Activated CD4-positive, alpha-beta memory T cell treated with anti-CD3 and anti-CD28 coated beads, Interleukin-2, amount 10 ng/mL, durations not matched to agents 7 days and 5 days (primary cell): ENCODE measurements at regions not wholly inside any gene's neighbourhood (a gene's known extent, or its start where the extent isn't known, plus 50 kb on each side); places are given as distances from the start of the nearest gene placed in this dataset.
"Not testable (repeated sequence)": the region's sequence is repeated elsewhere in the genome, so short reads cannot be mapped to it uniquely, and the experiment has no call there.

ENCODE experiments used
- CTCF ChIA-PET: fragments of 350-600 bp; sonication (Branson Sonifier 250); formaldehyde crosslinking; loops from one replicate; lab custom pipeline; 2021; ENCODE audit warnings: antibody characterized with exemption, inconsistent platforms; lab: Charles Lee
- POLR2A ChIA-PET: fragments of 350-600 bp; sonication (Branson Sonifier 250); formaldehyde crosslinking; loops from one replicate; lab custom pipeline; 2021; ENCODE audit warnings: antibody characterized with exemption; lab: Charles Lee
- DNase-seq: peaks from one replicate; pipeline ENCODE4 v3.0.0-alpha.2; 2020
- H3K27ac Mint-ChIP-seq: one replicate; pipeline ENCODE4 v1.8.0; 2021; ENCODE audit warnings: mild to moderate bottlenecking, mixed read lengths
- H3K27me3 Mint-ChIP-seq: one replicate; pipeline ENCODE4 v1.8.0; 2021; ENCODE audit warnings: mixed read lengths
- H3K36me3 Mint-ChIP-seq: one replicate; pipeline ENCODE4 v1.8.0; 2021; ENCODE audit warnings: low read depth, mixed read lengths
- H3K4me1 Mint-ChIP-seq: one replicate; pipeline ENCODE4 v1.8.0; 2021; ENCODE audit warnings: mixed read lengths
- H3K4me3 Mint-ChIP-seq: one replicate; pipeline ENCODE4 v1.8.0; 2021; ENCODE audit warnings: mild to moderate bottlenecking, mixed read lengths
- H3K9me3 Mint-ChIP-seq: one replicate; pipeline ENCODE4 v1.8.0; 2021; ENCODE audit warnings: mixed read lengths

DNA sequence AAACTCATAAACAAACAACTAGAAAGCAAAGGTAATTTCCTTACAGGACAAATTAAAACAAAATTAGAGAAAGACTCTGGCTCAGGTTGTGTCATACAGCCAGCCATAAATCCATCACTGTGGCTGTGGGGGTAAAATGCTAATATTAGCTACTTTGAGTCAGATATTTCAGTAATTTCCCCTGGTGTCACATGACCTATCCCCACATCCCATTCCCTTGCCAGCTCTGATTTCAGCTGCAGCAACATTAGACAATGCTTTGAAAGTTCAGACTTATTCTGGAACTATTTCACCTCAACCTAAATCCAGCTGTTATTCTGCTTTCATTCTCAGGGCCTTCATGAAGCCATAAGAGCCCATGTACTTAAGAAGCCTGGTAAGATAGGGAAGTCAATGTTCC lies 55.3 kb downstream of the RPL10L start:
- Mint-ChIP-seq H3K4me3 (no peak overlapping the region), H3K36me3 (no peaks in the 10 kb centered on the region), H3K27ac (no peak overlapping the region), H3K4me1 (no peaks in the 10 kb centered on the region), H3K27me3 (no peaks in the 10 kb centered on the region), H3K9me3 (peaks cover 2% of the 10 kb centered on the region)
- POLR2A ChIA-PET = no interaction called here
- CTCF ChIA-PET = no interaction called here
- no peak for DNase-seq

DNA sequence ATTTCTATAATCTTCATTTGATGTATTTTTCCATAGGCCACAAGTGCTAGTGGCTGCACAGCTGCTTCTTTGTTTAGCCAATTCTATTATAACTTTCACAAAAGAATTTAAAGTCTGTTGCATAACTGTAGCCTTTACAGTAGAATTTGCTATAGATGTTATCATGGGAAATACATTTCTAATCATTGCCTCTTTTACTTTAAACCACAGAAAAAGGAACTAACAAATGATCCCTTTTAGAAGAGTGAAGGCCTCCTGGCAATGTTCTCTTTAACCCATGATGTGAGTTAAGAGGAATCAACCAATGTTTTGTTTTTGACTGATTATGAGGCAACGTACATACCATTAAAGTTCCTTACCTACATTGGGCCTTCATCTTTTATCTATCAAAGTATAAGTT lies 68.8 kb downstream of the RPL10L start:
- H3K4me1 Mint-ChIP-seq = no peaks in the 10 kb centered on the region
- H3K4me3 Mint-ChIP-seq = no peak overlapping the region
- H3K9me3 Mint-ChIP-seq = peaks cover 3% of the 10 kb centered on the region
- ChIA-PET POLR2A (no interaction called here), CTCF (no interaction called here)
- H3K27me3 Mint-ChIP-seq = no peaks in the 10 kb centered on the region
- no peaks in the 10 kb centered on the region for H3K36me3 Mint-ChIP-seq
- no peak overlapping the region for H3K27ac Mint-ChIP-seq
- no peak for DNase-seq

DNA sequence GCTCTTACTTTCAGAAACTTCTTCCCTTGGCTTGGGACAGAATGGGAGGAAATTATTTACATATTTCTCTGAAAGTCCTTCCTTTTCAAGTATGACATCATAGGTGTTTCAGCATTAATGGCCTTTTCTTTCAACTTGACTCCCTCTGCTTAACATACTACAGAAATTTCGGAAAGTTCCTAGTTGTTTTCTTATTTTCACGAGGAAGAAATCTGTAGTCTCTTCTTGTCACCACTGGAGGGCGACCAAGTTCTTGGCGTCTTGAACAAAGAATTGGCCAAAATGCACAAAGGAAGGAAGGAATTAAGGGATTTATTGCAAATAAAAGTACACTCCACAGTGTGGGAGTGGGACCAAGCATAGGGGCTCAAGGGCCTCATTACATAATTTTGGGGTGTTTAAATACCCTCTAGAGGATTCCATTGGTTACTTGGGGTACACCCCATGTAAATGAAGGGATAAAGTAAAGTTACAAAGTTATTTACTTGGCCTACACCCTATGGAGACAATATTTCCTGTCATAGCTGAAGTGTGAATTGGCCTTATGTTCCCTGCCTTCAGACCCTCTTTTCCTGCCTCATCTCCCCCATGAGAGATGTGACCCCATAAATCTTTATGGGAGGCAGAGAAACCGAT lies 70.4 kb downstream of the RPL10L start:
- H3K36me3 Mint-ChIP-seq = no peaks in the 10 kb centered on the region
- no peak overlapping the region for H3K4me3 Mint-ChIP-seq
- DNase-seq = no peak
- CTCF ChIA-PET = interaction anchor here (0.8 kb wide), 1 partner anchor 27 kb away, joined by 3 read pairs; no protein-coding TSS in a partner anchor
- no peaks in the 10 kb centered on the region for H3K4me1 Mint-ChIP-seq
- peaks cover 1% of the 10 kb centered on the region for H3K9me3 Mint-ChIP-seq
- no peaks in the 10 kb centered on the region for H3K27me3 Mint-ChIP-seq
- POLR2A ChIA-PET = no interaction called here
- no peak overlapping the region for H3K27ac Mint-ChIP-seq

- no peak overlapping the region for H3K27ac Mint-ChIP-seq
- POLR2A ChIA-PET = interaction anchor here (0.6 to 0.7 kb wide), 2 partner anchors 16 to 67 kb away, joined by 3 to 4 read pairs; no protein-coding TSS in a partner anchor
- no peaks in the 10 kb centered on the region for H3K27me3 Mint-ChIP-seq
- no peak for DNase-seq
- CTCF ChIA-PET = no interaction called here
- H3K4me1 Mint-ChIP-seq = no peaks in the 10 kb centered on the region
- H3K4me3 Mint-ChIP-seq = no peak overlapping the region
- H3K9me3 Mint-ChIP-seq = peaks cover 2% of the 10 kb centered on the region
- no peaks in the 10 kb centered on the region for H3K36me3 Mint-ChIP-seq
Observed at GRCh38 chr14:46574978-46575375, 76.6 kb downstream of the RPL10L start.

GRCh38 chr14:46574221-46574977 lies 77.2 kb downstream of the RPL10L start:
- Mint-ChIP-seq H3K4me3 (no peak overlapping the region), H3K27me3 (no peaks in the 10 kb centered on the region), H3K4me1 (no peaks in the 10 kb centered on the region), H3K9me3 (peaks cover 2% of the 10 kb centered on the region), H3K27ac (no peak overlapping the region), H3K36me3 (no peaks in the 10 kb centered on the region)
- ChIA-PET POLR2A (interaction anchor here (0.6 kb wide), 1 partner anchor 66 kb away, joined by 3 read pairs; no protein-coding TSS in a partner anchor), CTCF (no interaction called here)
- no peak for DNase-seq

GRCh38 chr14:46573498-46573897 lies 78.1 kb downstream of the RPL10L start:
- Mint-ChIP-seq H3K36me3 (no peaks in the 10 kb centered on the region), H3K9me3 (peaks cover 2% of the 10 kb centered on the region), H3K4me1 (no peaks in the 10 kb centered on the region), H3K4me3 (no peak overlapping the region), H3K27me3 (no peaks in the 10 kb centered on the region), H3K27ac (no peak overlapping the region)
- CTCF ChIA-PET = no interaction called here
- POLR2A ChIA-PET = no interaction called here
- no peak for DNase-seq

GRCh38 chr14:46571970-46572369 lies 79.6 kb downstream of the RPL10L start:
- Mint-ChIP-seq H3K4me3 (no peak overlapping the region), H3K9me3 (peaks cover 7% of the 10 kb centered on the region), H3K4me1 (no peaks in the 10 kb centered on the region), H3K27ac (no peak overlapping the region), H3K27me3 (no peaks in the 10 kb centered on the region), H3K36me3 (no peaks in the 10 kb centered on the region)
- no peak for DNase-seq
- ChIA-PET POLR2A (no interaction called here), CTCF (no interaction called here)

DNA sequence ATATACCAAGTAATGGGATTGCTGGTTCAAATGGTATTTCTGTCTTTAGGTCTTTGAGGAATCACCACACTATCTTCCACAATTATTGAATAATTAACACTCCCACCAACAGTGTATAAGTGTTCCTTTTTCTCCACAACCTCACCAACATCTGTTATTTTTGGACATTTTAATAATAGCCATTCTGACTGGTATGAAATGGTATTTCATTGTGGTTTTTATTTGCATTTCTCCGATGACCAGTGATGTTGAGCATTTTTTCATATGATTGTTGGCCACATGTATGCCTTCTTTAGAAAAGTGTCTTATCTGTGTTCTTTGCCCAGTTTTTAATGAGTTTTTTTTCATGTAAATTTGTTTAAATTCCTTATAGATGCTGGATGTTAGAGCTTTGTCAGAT lies 83.4 kb downstream of the RPL10L start:
- DNase-seq, POLR2A ChIA-PET, H3K27me3 Mint-ChIP-seq, H3K4me1 Mint-ChIP-seq, CTCF ChIA-PET, H3K27ac Mint-ChIP-seq, H3K9me3 Mint-ChIP-seq, H3K4me3 Mint-ChIP-seq, H3K36me3 Mint-ChIP-seq: not testable (repeated sequence)

- ChIA-PET CTCF (no interaction called here), POLR2A (no interaction called here)
- H3K9me3 Mint-ChIP-seq = peaks cover 21% of the 10 kb centered on the region
- no peak overlapping the region for H3K4me3 Mint-ChIP-seq
- no peaks in the 10 kb centered on the region for H3K36me3 Mint-ChIP-seq
- no peak for DNase-seq
- no peaks in the 10 kb centered on the region for H3K4me1 Mint-ChIP-seq
- H3K27ac Mint-ChIP-seq = no peak overlapping the region
- no peaks in the 10 kb centered on the region for H3K27me3 Mint-ChIP-seq
Observed at GRCh38 chr14:46550836-46551235, 100.7 kb downstream of the RPL10L start.

GRCh38 chr14:46540986-46541385 lies 110.6 kb downstream of the RPL10L start:
- Mint-ChIP-seq H3K4me1 (no peaks in the 10 kb centered on the region), H3K4me3 (no peak overlapping the region), H3K36me3 (no peaks in the 10 kb centered on the region), H3K9me3 (peaks cover 12% of the 10 kb centered on the region), H3K27me3 (no peaks in the 10 kb centered on the region), H3K27ac (no peak overlapping the region)
- ChIA-PET POLR2A (no interaction called here), CTCF (no interaction called here)
- DNase-seq = no peak

- H3K36me3 Mint-ChIP-seq = no peaks in the 10 kb centered on the region
- ChIA-PET POLR2A (no interaction called here), CTCF (no interaction called here)
- H3K27me3 Mint-ChIP-seq = no peaks in the 10 kb centered on the region
- no peaks in the 10 kb centered on the region for H3K9me3 Mint-ChIP-seq
- DNase-seq = no peak
- no peak overlapping the region for H3K27ac Mint-ChIP-seq
- H3K4me1 Mint-ChIP-seq = no peaks in the 10 kb centered on the region
- no peak overlapping the region for H3K4me3 Mint-ChIP-seq
Observed at GRCh38 chr14:46519121-46519520, 132.5 kb downstream of the RPL10L start.

DNA sequence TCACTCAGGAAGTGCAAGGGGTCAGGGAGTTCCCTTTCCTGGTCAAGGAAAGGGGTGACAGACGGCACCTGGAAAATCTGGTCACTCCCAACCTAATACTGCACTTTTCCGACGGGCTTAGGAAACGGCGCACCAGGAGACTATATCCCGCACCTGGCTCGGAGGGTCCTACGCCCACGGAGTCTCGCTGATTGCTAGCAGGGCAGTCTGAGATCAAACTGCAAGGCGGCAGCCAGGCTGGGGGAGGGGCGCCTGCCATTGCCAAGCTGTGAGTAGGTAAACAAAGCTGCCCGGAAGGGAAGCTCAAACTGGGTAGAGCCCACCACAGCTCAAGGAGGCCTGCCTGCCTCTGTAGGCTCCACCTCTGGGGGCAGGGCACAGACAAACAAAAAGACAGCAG lies 142.8 kb downstream of the RPL10L start:
- H3K27ac Mint-ChIP-seq, H3K4me1 Mint-ChIP-seq, DNase-seq, H3K4me3 Mint-ChIP-seq, CTCF ChIA-PET, H3K27me3 Mint-ChIP-seq, H3K9me3 Mint-ChIP-seq, H3K36me3 Mint-ChIP-seq: not testable (repeated sequence)
- POLR2A ChIA-PET = interaction anchor here (0.7 kb wide), 1 partner anchor 66 kb away, joined by 3 read pairs; no protein-coding TSS in a partner anchor

DNA sequence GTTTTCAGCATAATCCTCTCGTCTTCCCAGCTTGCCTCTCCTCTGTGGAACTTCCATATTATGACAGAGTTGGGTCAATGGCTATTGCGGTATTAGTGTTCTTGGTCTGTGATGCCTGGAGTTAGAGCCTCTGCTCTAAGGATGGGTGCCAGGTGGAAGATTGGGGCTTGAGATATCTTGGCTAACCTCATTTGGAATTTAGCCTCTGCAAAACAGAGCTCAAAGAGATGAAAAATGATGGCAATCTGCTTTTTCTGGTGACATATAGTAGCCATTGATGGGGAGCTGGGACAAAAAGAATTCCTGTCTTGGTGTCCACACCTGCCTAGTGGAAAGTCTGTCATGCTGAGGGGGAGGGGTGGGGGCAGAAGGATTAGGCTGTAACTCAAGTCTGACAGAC lies 152.1 kb downstream of the RPL10L start:
- no peak for DNase-seq
- Mint-ChIP-seq H3K9me3 (peaks cover 5% of the 10 kb centered on the region), H3K4me3 (no peak overlapping the region), H3K27me3 (no peaks in the 10 kb centered on the region), H3K27ac (no peak overlapping the region), H3K36me3 (no peaks in the 10 kb centered on the region), H3K4me1 (no peaks in the 10 kb centered on the region)
- ChIA-PET POLR2A (no interaction called here), CTCF (no interaction called here)

DNA sequence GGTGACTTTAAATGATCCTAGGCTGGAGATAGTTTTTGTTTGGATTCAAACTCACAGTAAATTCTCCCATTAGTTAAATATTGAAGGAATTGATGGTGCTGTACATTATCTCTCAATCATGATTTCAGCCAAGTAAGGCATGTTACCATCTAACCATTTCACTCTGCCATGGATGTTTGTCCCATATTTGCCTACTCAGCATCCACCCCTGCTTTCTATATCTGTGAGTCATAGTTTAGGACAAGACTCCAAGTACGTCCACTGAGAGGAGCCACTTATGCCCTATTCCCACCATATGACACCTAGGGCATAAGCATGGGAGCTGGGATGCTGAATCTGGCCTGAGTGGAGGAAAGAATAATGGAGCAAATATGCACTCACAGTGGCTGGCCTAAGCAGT lies 155.2 kb downstream of the RPL10L start:
- ChIA-PET CTCF (no interaction called here), POLR2A (no interaction called here)
- no peaks in the 10 kb centered on the region for H3K36me3 Mint-ChIP-seq
- no peak for DNase-seq
- H3K9me3 Mint-ChIP-seq = peaks cover 5% of the 10 kb centered on the region
- no peak overlapping the region for H3K4me3 Mint-ChIP-seq
- no peaks in the 10 kb centered on the region for H3K27me3 Mint-ChIP-seq
- H3K27ac Mint-ChIP-seq = no peak overlapping the region
- no peaks in the 10 kb centered on the region for H3K4me1 Mint-ChIP-seq
